Pancreas (tissue), 10 donors: ENCODE measurements at regions not wholly inside any gene's neighbourhood (a gene's known extent, or its start where the extent isn't known, plus 50 kb on each side); places are given as distances from the start of the nearest gene placed in this dataset.
A peak's percentile ranks its signal among the peaks of the same experiment; 100 is the strongest.

Experiments used
- ATAC-seq, 4 donors: fragments of 200-7000 bp; cut with Tn5 transposase; one replicate each; pipeline versions ENCODE4 v1.8.0 to v1.9.1; 2020; ENCODE audit warnings: mild to moderate bottlenecking in 4 of 4, moderate library complexity in 4 of 4
- DNase-seq, 6 donors: peaks; one replicate each; pipeline ENCODE4 v3.0.0-alpha.2; 2020
- FAIRE-seq: peaks from 2 replicates; lab custom pipeline; 2012; peaks lifted over from hg19 to GRCh38; lab: Jason Lieb, UNC
- H3K27ac ChIP-seq, 4 donors: fragments of 200-600 bp; sonication (generic); 1 replicate in 3 of 4; 2 replicates in 1 of 4; pipeline versions ENCODE4 v1.5.0 to v1.8.0; 2020
- H3K27me3 ChIP-seq, 4 donors: fragments of 200-600 bp; one replicate each; pipeline ENCODE4 v1.8.0; 2021
- H3K36me3 ChIP-seq, 3 donors: fragments of 200-600 bp; sonication (generic) in 1 of 3; one replicate each; pipeline versions ENCODE4 v1.5.0 to v1.8.0; 2020 to 2021
- H3K4me1 ChIP-seq, 3 donors: fragments of 200-600 bp; one replicate each; pipeline ENCODE4 v1.8.0; 2021
- H3K4me3 ChIP-seq, 4 donors: fragments of 200-600 bp; sonication (generic) in 2 of 4; one replicate each; pipeline versions ENCODE4 v1.5.0 to v1.8.0; 2020 to 2021
- H3K9me3 ChIP-seq, 4 donors: fragments of 200-600 bp; one replicate each; pipeline ENCODE4 v1.8.0; 2021
- CTCF ChIP-seq, 4 donors: fragments of 200-600 bp; sonication (generic) in 3 of 4; IDR thresholded peaks; one replicate each; pipeline versions ENCODE4 v1.5.0 to v1.8.0; 2021; ENCODE audit warnings: antibody characterized with exemption in 4 of 4
- WGBS, 2 donors: extraction: QIAGEN DNeasy Blood & Tissue Kit; methylation state at CpG; one replicate each; pipeline ENCODE4 v1.1.7; 2013; 5-methylcytosine and 5-hydroxymethylcytosine counted together
- intact Hi-C, 3 donors: fragments of 100-400 bp; cut with DNase I; formaldehyde crosslinking; loops; one replicate each; pipeline versions ENCODE4 v1.11.1 to v1.14.2; 2022
- donor health status: healthy with polysubstance abuse.
- donor health status: DM: no; HTN: no; CAD: no; lungs with moderate emphysema.
- donor health status: DM: no; HTN: no; CAD: no.
- donor health status: control.
- donor health status: control.
- donor health status: Bipolar disorder and iron deficiency.
- donor health status: DM: yes; HTN: yes; CAD: no.
- donor health status: DM: no; HTN: no; CAD: no.
- donor health status: DM: no; HTN: no; CAD: no.
- donor health status: DM: yes; HTN: yes; CAD: no.

- intact Hi-C loops = no loop called here
- no peak for DNase-seq
Observed at GRCh38 chr3:117441851-117442250, 732.3 kb downstream of the TUSC7 start.

GRCh38 chr3:117442566-117442965 lies 733.0 kb downstream of the TUSC7 start:
- H3K9me3 ChIP-seq = no peaks in the 10 kb centered on the region
- WGBS, 2 donors = 63 to 67% methylated on average over 4 of the region's 4 CpGs
- TF ChIP-seq CTCF (IDR thresholded peaks at IDR 0.05) = no peak
- H3K36me3 ChIP-seq = no peaks in the 10 kb centered on the region
- ATAC-seq (no peak), FAIRE-seq (no peak), DNase-seq (no peak)
- no peak overlapping the region for H3K4me3 ChIP-seq
- intact Hi-C loops = no loop called here
- no peak overlapping the region for H3K27ac ChIP-seq
- H3K27me3 ChIP-seq = no peaks in the 10 kb centered on the region
- H3K4me1 ChIP-seq = no peaks in the 10 kb centered on the region

More at GRCh38 chr3:117441851-117442250, 732.3 kb downstream of the TUSC7 start:
- ATAC-seq (no peak), FAIRE-seq (no peak)
- TF ChIP-seq CTCF (IDR thresholded peaks at IDR 0.05) = no peak
- no peak overlapping the region for H3K4me3 ChIP-seq
- no peaks in the 10 kb centered on the region for H3K36me3 ChIP-seq
- H3K27me3 ChIP-seq = no peaks in the 10 kb centered on the region
- no peak overlapping the region for H3K27ac ChIP-seq
- H3K9me3 ChIP-seq = no peaks in the 10 kb centered on the region
- 83 to 84% methylated on average over 4 of the region's 4 CpGs for WGBS, 2 donors
- H3K4me1 ChIP-seq = no peaks in the 10 kb centered on the region

- no peak for TF ChIP-seq CTCF (IDR thresholded peaks at IDR 0.05)
- Histone ChIP-seq H3K36me3 (no peaks in the 10 kb centered on the region), H3K9me3 (no peaks in the 10 kb centered on the region), H3K27ac (no peak overlapping the region), H3K4me3 (no peak overlapping the region), H3K4me1 (no peaks in the 10 kb centered on the region), H3K27me3 (no peaks in the 10 kb centered on the region)
- DNase-seq = no peak
- intact Hi-C loops = no loop called here
- FAIRE-seq = no peak
- ATAC-seq = no peak
- WGBS, 2 donors = 20 to 22% methylated on average over 5 of the region's 5 CpGs
Observed at GRCh38 chr3:117443014-117443413, 733.4 kb downstream of the TUSC7 start.

GRCh38 chr3:117444175-117444574 lies 734.6 kb downstream of the TUSC7 start:
- H3K4me1 ChIP-seq = no peaks in the 10 kb centered on the region
- no peaks in the 10 kb centered on the region for H3K9me3 ChIP-seq
- DNase-seq (peak in 1 of 6 donors; percentile 27), FAIRE-seq (no peak), ATAC-seq (no peak)
- H3K4me3 ChIP-seq = no peak overlapping the region
- no peaks in the 10 kb centered on the region for H3K36me3 ChIP-seq
- WGBS, 2 donors = 71 to 75% methylated on average over 4 of the region's 4 CpGs
- H3K27ac ChIP-seq = no peak overlapping the region
- no peaks in the 10 kb centered on the region for H3K27me3 ChIP-seq
- TF ChIP-seq CTCF (IDR thresholded peaks at IDR 0.05) = no peak
- intact Hi-C loops = no loop called here

- no peak for DNase-seq
- Histone ChIP-seq H3K4me3 (no peak overlapping the region), H3K9me3 (no peaks in the 10 kb centered on the region), H3K27me3 (no peaks in the 10 kb centered on the region), H3K36me3 (no peaks in the 10 kb centered on the region), H3K4me1 (no peaks in the 10 kb centered on the region), H3K27ac (no peak overlapping the region)
- intact Hi-C loops = no loop called here
- 61 to 73% methylated on average over 4 of the region's 4 CpGs for WGBS, 2 donors
- FAIRE-seq = no peak
- no peak for ATAC-seq
- TF ChIP-seq CTCF (IDR thresholded peaks at IDR 0.05) = no peak
Observed at GRCh38 chr3:117447419-117447818, 737.8 kb downstream of the TUSC7 start.
